ENCODE measurements at regions not wholly inside any gene's neighbourhood (a gene's known extent, or its start where the extent isn't known, plus 50 kb on each side); places are given as distances from the start of the nearest gene placed in this dataset.
A peak's percentile ranks its signal among the peaks of the same experiment; 100 is the strongest.

GRCh38 chr4:123555233-123555806 is 158.7 kb downstream of the SPRY1 start:
- no peak overlapping the region for H3K4me3 ChIP-seq (replicated peaks in 1 of 2; ENCODE audit: low read depth in 2 of 2, low read length in 2 of 2)
- peak; percentile 97 to 99 for DNase-seq (ENCODE audit: low read depth in 2 of 2)
- TF ChIP-seq, protein P1, sequence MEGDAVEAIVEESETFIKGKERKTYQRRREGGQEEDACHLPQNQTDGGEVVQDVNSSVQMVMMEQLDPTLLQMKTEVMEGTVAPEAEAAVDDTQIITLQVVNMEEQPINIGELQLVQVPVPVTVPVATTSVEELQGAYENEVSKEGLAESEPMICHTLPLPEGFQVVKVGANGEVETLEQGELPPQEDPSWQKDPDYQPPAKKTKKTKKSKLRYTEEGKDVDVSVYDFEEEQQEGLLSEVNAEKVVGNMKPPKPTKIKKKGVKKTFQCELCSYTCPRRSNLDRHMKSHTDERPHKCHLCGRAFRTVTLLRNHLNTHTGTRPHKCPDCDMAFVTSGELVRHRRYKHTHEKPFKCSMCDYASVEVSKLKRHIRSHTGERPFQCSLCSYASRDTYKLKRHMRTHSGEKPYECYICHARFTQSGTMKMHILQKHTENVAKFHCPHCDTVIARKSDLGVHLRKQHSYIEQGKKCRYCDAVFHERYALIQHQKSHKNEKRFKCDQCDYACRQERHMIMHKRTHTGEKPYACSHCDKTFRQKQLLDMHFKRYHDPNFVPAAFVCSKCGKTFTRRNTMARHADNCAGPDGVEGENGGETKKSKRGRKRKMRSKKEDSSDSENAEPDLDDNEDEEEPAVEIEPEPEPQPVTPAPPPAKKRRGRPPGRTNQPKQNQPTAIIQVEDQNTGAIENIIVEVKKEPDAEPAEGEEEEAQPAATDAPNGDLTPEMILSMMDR (IDR thresholded peaks at IDR 0.05; ENCODE audit: low read depth, low read length) = no peak

- no peak for DNase-seq (ENCODE audit: low read depth in 2 of 2)
- TF ChIP-seq, protein P1 (IDR thresholded peaks at IDR 0.05; ENCODE audit: low read depth, low read length) = no peak
- no peak overlapping the region for H3K4me3 ChIP-seq (replicated peaks in 1 of 2; ENCODE audit: low read depth in 2 of 2, low read length in 2 of 2)
Measured at GRCh38 chr4:123555807-123556273, 159.2 kb downstream of the SPRY1 start.

DNA sequence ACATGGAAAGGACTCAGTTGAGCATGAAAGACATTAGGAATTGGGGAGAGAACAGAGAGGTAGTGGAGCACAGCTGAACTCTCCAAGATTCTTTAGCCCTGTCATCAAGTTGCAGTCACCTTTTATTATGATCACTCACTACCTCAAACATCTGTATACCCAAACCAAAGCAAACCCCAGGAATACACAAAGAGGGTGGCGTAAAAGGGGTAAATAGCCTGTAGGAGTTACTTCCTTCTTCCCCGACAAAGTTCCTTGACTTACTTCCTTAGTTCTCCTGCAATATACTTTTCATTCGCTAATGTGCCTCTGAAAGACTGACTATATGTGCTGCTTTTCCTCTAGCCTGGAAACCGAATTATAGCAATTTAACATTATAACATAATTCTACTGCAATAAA is 159.9 kb downstream of the SPRY1 start:
- no peak for DNase-seq (ENCODE audit: low read depth in 2 of 2)
- no peak overlapping the region for H3K4me3 ChIP-seq (replicated peaks in 1 of 2; ENCODE audit: low read depth in 2 of 2, low read length in 2 of 2)
- TF ChIP-seq, protein P1 (IDR thresholded peaks at IDR 0.05; ENCODE audit: low read depth, low read length) = no peak

DNA sequence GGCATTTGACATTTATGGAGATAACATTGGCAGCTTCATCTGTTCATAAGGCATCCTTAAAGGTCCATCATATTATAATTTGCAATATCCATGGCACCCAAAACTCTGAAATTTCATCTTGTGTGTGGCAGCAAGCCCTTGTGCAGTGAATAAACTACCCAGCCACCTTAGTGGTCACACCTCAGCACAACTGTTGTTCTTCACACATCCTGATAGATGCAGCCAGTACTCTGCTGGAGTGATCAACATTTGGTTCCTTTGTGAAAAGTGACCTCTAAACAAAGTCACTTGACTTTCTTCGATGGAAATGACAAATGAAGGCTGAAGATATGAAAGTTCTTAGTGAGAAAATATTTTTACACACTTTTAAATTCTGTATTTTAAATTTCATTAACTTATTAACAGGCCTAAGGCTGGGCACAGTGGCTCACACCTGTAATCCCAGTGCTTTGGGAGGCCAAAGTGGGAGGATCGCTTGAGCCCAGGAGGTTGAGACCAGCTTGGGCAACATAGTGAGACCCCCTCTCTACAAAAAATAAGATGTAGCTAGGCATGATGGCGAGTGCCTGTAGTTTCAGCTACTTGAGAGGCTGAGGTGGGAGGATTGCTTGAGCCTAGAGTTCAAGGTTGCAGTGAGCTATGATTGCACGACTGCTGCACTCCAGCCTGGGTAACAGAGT is 161.4 kb downstream of the SPRY1 start:
- no peak for DNase-seq (ENCODE audit: low read depth in 2 of 2)
- H3K4me3 ChIP-seq (replicated peaks in 1 of 2; ENCODE audit: low read depth in 2 of 2, low read length in 2 of 2) = no peak overlapping the region
- TF ChIP-seq, protein P1 (IDR thresholded peaks at IDR 0.05; ENCODE audit: low read depth, low read length) = no peak

GRCh38 chr4:123558865-123559264 is 162.3 kb downstream of the SPRY1 start:
- DNase-seq (ENCODE audit: low read depth in 2 of 2) = no peak
- TF ChIP-seq, protein P1 (IDR thresholded peaks at IDR 0.05; ENCODE audit: low read depth, low read length) = no peak
- no peak overlapping the region for H3K4me3 ChIP-seq (replicated peaks in 1 of 2; ENCODE audit: low read depth in 2 of 2, low read length in 2 of 2)

GRCh38 chr4:123559955-123560871 is 163.6 kb downstream of the SPRY1 start:
- peak; percentile 18 to 88 for DNase-seq (ENCODE audit: low read depth in 2 of 2)
- no peak overlapping the region for H3K4me3 ChIP-seq (replicated peaks in 1 of 2; ENCODE audit: low read depth in 2 of 2, low read length in 2 of 2)
- TF ChIP-seq, protein P1 (IDR thresholded peaks at IDR 0.05; ENCODE audit: low read depth, low read length) = no peak
